Testis (tissue), 2 donors: ENCODE measurements at regions not wholly inside any gene's neighbourhood (a gene's known extent, or its start where the extent isn't known, plus 50 kb on each side); places are given as distances from the start of the nearest gene placed in this dataset.

Source experiments
- DNase-seq: peaks from one replicate; pipeline ENCODE4 v3.0.0-alpha.2; 2019
- H3K27ac ChIP-seq, 2 donors: fragments of 200-600 bp; sonication (generic); one replicate each; pipeline ENCODE4 v1.5.1; 2019
- H3K27me3 ChIP-seq: fragments of 200-600 bp; sonication (generic); one replicate; pipeline ENCODE4 v1.5.1; 2019
- H3K36me3 ChIP-seq: fragments of 200-600 bp; sonication (generic); one replicate; pipeline ENCODE4 v1.5.1; 2017; ENCODE audit warnings: low read depth; ENCODE audit errors: missing control alignments
- H3K4me1 ChIP-seq: fragments of 200-600 bp; sonication (generic); one replicate; pipeline ENCODE4 v1.5.1; 2019
- H3K4me3 ChIP-seq, 2 donors: fragments of 200-600 bp; sonication (generic); one replicate each; pipeline ENCODE4 v1.5.1; 2017 to 2019
- H3K9me3 ChIP-seq: fragments of 200-600 bp; sonication (generic); one replicate; pipeline ENCODE4 v1.5.1; 2017
- POLR2A ChIP-seq: fragments of 450-650 bp; IDR thresholded peaks from one replicate; pipeline ENCODE4 v1.6.1; 2017; ENCODE audit warnings: antibody characterized with exemption, mild to moderate bottlenecking, moderate library complexity
- WGBS, 2 donors: methylation state at CpG; one replicate each; pipeline ENCODE4 v1.1.5; 2018; 5-methylcytosine and 5-hydroxymethylcytosine counted together
- intact Hi-C: fragments of 100-400 bp; cut with DNase I; formaldehyde crosslinking; loops from one replicate; pipeline ENCODE4 v1.15.1; 2023; ENCODE audit warnings: low total_unique reads
- TF ChIP-seq, protein P1 (sequence below), 3 experiments: fragments of 450-650 bp in 2 of 3; fragments of 200-600 bp in 1 of 3; sonication (generic) in 1 of 3; IDR thresholded peaks; one replicate each; pipeline ENCODE4 v1.5.1; 2016 to 2019; ENCODE audit warnings: antibody characterized with exemption in 3 of 3, mild to moderate bottlenecking in 2 of 3, moderate library complexity in 1 of 3

DNA sequence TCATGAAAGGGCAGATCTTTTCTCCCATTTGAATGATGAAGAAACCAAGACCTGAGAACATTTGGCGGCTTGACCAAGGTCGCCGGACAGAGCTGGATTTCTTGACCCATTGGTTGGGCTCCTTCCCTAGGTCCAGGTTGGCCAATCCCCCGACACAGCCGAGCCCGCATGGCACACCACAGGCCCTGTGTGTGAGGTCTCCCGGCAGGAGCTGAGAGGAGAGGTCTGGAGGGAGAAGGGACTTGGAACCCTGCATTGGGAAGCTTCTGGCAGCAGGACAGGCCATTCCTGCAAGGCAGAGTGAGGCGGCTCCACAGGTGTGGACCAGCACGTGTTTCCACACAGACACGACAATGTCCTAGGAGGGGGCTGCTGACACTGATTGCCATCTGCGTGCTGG lies 98.6 kb upstream of the THY1 start:
- 85 to 88% methylated on average over 6 to 11 of the region's 11 CpGs for WGBS, 2 donors
- H3K27me3 ChIP-seq: no peaks in the 10 kb centered on the region
- no peaks in the 10 kb centered on the region for H3K36me3 ChIP-seq
- H3K4me1 ChIP-seq: no peaks in the 10 kb centered on the region
- H3K4me3 ChIP-seq: no peak overlapping the region
- no peaks in the 10 kb centered on the region for H3K9me3 ChIP-seq
- TF ChIP-seq, protein P1, sequence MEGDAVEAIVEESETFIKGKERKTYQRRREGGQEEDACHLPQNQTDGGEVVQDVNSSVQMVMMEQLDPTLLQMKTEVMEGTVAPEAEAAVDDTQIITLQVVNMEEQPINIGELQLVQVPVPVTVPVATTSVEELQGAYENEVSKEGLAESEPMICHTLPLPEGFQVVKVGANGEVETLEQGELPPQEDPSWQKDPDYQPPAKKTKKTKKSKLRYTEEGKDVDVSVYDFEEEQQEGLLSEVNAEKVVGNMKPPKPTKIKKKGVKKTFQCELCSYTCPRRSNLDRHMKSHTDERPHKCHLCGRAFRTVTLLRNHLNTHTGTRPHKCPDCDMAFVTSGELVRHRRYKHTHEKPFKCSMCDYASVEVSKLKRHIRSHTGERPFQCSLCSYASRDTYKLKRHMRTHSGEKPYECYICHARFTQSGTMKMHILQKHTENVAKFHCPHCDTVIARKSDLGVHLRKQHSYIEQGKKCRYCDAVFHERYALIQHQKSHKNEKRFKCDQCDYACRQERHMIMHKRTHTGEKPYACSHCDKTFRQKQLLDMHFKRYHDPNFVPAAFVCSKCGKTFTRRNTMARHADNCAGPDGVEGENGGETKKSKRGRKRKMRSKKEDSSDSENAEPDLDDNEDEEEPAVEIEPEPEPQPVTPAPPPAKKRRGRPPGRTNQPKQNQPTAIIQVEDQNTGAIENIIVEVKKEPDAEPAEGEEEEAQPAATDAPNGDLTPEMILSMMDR (IDR thresholded peaks at IDR 0.05): no peak
- no peak for TF ChIP-seq POLR2A
- no peak for DNase-seq
- no peak overlapping the region for H3K27ac ChIP-seq
- intact Hi-C loops: no loop called here

- no peak overlapping the region for H3K4me3 ChIP-seq
- no peaks in the 10 kb centered on the region for H3K36me3 ChIP-seq
- H3K4me1 ChIP-seq: no peaks in the 10 kb centered on the region
- WGBS, 2 donors: 85% methylated on average over 3 to 9 of the region's 9 CpGs
- no peak for DNase-seq
- no peaks in the 10 kb centered on the region for H3K27me3 ChIP-seq
- intact Hi-C loops: no loop called here
- H3K9me3 ChIP-seq: no peaks in the 10 kb centered on the region
- no peak overlapping the region for H3K27ac ChIP-seq
- TF ChIP-seq, protein P1 (IDR thresholded peaks at IDR 0.05): no peak
- TF ChIP-seq POLR2A: no peak
Observed at GRCh38 chr11:119520966-119521365, 98.0 kb upstream of the THY1 start.

GRCh38 chr11:119520400-119520799 lies 97.4 kb upstream of the THY1 start:
- Histone ChIP-seq H3K4me3 (no peak overlapping the region), H3K27me3 (no peaks in the 10 kb centered on the region), H3K4me1 (no peaks in the 10 kb centered on the region), H3K36me3 (no peaks in the 10 kb centered on the region), H3K9me3 (no peaks in the 10 kb centered on the region), H3K27ac (no peak overlapping the region)
- intact Hi-C loops: no loop called here
- no peak for DNase-seq
- WGBS, 2 donors: 76 to 78% methylated on average over 1 of the region's 1 CpG
- TF ChIP-seq, protein P1 (IDR thresholded peaks at IDR 0.05): no peak
- TF ChIP-seq POLR2A: no peak

DNA sequence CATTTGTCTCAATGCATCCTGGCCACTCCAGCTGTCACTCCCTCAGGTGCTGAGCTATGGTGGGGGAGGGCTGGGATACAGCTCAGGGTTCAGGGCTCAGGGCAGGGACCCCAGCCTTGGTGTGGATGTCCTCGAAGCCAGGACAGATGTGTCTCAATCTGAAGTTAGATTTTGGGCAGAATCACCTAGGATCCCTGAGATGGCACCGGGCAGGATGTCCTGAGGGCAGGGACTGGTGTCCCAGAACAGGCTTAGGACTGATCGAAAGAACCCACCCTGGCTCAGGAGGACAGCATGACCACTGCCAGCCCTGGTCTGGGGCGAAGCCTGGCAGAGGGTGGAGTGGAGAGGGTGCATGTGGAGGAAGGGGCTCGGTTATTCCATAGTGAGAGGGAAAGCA lies 96.8 kb upstream of the THY1 start:
- 75% methylated on average over 5 of the region's 5 CpGs; no CpG with 5 or more reads in 1 of the 2 donors for WGBS, 2 donors
- TF ChIP-seq POLR2A: no peak
- TF ChIP-seq, protein P1 (IDR thresholded peaks at IDR 0.05): no peak
- no peaks in the 10 kb centered on the region for H3K4me1 ChIP-seq

More for the DNA sequence above, 96.8 kb upstream of the THY1 start:
- H3K4me3 ChIP-seq: no peak overlapping the region
- no peaks in the 10 kb centered on the region for H3K36me3 ChIP-seq
- DNase-seq: no peak
- intact Hi-C loops: no loop called here
- H3K9me3 ChIP-seq: no peaks in the 10 kb centered on the region
- H3K27me3 ChIP-seq: no peaks in the 10 kb centered on the region
- no peak overlapping the region for H3K27ac ChIP-seq
